ENCODE measurements at regions not wholly inside any gene's neighbourhood (a gene's known extent, or its start where the extent isn't known, plus 50 kb on each side); places are given as distances from the start of the nearest gene placed in this dataset.
"Not testable (repeated sequence)": the region's sequence is repeated elsewhere in the genome, so short reads cannot be mapped to it uniquely, and the experiment has no call there.

GRCh38 chr1:68881330-68882194 is 384.7 kb upstream of the DEPDC1 start:
- not testable (repeated sequence) for DNase-seq

- DNase-seq = no peak
Measured at GRCh38 chr1:68889471-68889870, 392.6 kb upstream of the DEPDC1 start.

- DNase-seq = peak; percentile 65
Measured at GRCh38 chr1:68890736-68891135, 393.9 kb upstream of the DEPDC1 start.

- no peak for DNase-seq
Measured at GRCh38 chr1:68904477-68904876, 407.6 kb upstream of the DEPDC1 start.

- DNase-seq = no peak
Measured at GRCh38 chr1:68906431-68906830, 409.5 kb upstream of the DEPDC1 start.

GRCh38 chr1:68907491-68907890 is 410.6 kb upstream of the DEPDC1 start:
- DNase-seq = no peak

- DNase-seq = no peak
Measured at GRCh38 chr1:68908316-68908715, 411.4 kb upstream of the DEPDC1 start.

- DNase-seq = peak; percentile 58
Measured at GRCh38 chr1:68916221-68916902, 419.5 kb upstream of the DEPDC1 start.

GRCh38 chr1:68917456-68917855 is 420.6 kb upstream of the DEPDC1 start:
- DNase-seq = no peak

GRCh38 chr1:68918563-68918962 is 421.7 kb upstream of the DEPDC1 start:
- no peak for DNase-seq

- DNase-seq = no peak
Measured at GRCh38 chr1:68919075-68919474, 422.2 kb upstream of the DEPDC1 start.

GRCh38 chr1:68923475-68924088 is 426.7 kb upstream of the DEPDC1 start:
- not testable (repeated sequence) for DNase-seq

- no peak for DNase-seq
Measured at GRCh38 chr1:68930101-68930500, 433.2 kb upstream of the DEPDC1 start.

GRCh38 chr1:68936530-68936929 is 439.6 kb upstream of the DEPDC1 start:
- no peak for DNase-seq

- no peak for DNase-seq
Measured at GRCh38 chr1:68938051-68938666, 441.3 kb upstream of the DEPDC1 start.

GRCh38 chr1:68950036-68950435 is 453.2 kb upstream of the DEPDC1 start:
- DNase-seq = no peak

- DNase-seq = no peak
Measured at GRCh38 chr1:68953311-68953710, 456.4 kb upstream of the DEPDC1 start.

GRCh38 chr1:68954841-68955240 is 458.0 kb upstream of the DEPDC1 start:
- DNase-seq = no peak

GRCh38 chr1:68955424-68955823 is 458.5 kb upstream of the DEPDC1 start:
- no peak for DNase-seq

GRCh38 chr1:68958958-68959357 is 462.1 kb upstream of the DEPDC1 start:
- no peak for DNase-seq

GRCh38 chr1:68959461-68960030 is 462.7 kb upstream of the DEPDC1 start:
- DNase-seq = no peak

- DNase-seq = no peak
Measured at GRCh38 chr1:68961143-68961542, 464.3 kb upstream of the DEPDC1 start.

GRCh38 chr1:68963353-68963752 is 466.5 kb upstream of the DEPDC1 start:
- no peak for DNase-seq
